Neural progenitor cell (in vitro differentiated cells): ENCODE measurements at regions not wholly inside any gene's neighbourhood (a gene's known extent, or its start where the extent isn't known, plus 50 kb on each side); places are given as distances from the start of the nearest gene placed in this dataset.

Source experiments
- EZH2 ChIP-seq: fragments of 200-600 bp; sonication (generic); IDR thresholded peaks from 2 replicates; pipeline ENCODE4 v1.6.1; 2017; ENCODE audit warnings: antibody characterized with exemption, mild to moderate bottlenecking, moderate library complexity
- TF ChIP-seq, protein P1 (sequence below): fragments of 200-600 bp; sonication (generic); IDR thresholded peaks from 2 replicates; pipeline ENCODE4 v1.5.1; 2017; ENCODE audit warnings: antibody characterized with exemption, mild to moderate bottlenecking

- TF ChIP-seq, protein P1, sequence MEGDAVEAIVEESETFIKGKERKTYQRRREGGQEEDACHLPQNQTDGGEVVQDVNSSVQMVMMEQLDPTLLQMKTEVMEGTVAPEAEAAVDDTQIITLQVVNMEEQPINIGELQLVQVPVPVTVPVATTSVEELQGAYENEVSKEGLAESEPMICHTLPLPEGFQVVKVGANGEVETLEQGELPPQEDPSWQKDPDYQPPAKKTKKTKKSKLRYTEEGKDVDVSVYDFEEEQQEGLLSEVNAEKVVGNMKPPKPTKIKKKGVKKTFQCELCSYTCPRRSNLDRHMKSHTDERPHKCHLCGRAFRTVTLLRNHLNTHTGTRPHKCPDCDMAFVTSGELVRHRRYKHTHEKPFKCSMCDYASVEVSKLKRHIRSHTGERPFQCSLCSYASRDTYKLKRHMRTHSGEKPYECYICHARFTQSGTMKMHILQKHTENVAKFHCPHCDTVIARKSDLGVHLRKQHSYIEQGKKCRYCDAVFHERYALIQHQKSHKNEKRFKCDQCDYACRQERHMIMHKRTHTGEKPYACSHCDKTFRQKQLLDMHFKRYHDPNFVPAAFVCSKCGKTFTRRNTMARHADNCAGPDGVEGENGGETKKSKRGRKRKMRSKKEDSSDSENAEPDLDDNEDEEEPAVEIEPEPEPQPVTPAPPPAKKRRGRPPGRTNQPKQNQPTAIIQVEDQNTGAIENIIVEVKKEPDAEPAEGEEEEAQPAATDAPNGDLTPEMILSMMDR = no peak
- no peak for TF ChIP-seq EZH2
These were observed 102.1 kb downstream of the TMEM170B start for GRCh38 chr6:11639376-11640235.
